RCC 7860 (cell line): ENCODE measurements at regions not wholly inside any gene's neighbourhood (a gene's known extent, or its start where the extent isn't known, plus 50 kb on each side); places are given as distances from the start of the nearest gene placed in this dataset.

ENCODE experiments used
- DNase-seq: peaks from one replicate; pipeline ENCODE4 v3.0.0-alpha.2; 2015; ENCODE audit warnings: low spot score
- FAIRE-seq: peaks from 2 replicates; lab custom pipeline; 2012; peaks lifted over from hg19 to GRCh38; lab: Jason Lieb, UNC

DNA sequence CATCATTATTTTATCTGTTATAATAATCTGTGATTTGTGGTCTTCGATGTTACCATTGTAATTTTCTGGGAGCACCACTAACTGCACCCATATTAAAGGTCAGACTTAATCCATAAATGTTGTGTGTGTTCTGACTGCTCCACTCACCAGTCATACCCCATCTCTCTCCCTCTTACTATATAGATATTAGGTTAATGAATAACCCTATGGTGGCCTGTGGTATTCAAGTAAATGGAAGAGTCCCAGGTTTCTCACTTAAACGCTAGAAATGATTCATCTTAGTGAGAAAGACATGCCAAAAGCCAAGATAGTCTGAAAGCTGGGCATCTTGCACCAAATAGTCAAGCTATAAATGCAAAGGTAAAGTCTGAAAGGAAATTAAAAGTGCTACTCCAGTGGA, 1358.5 kb downstream of the ROBO2 start:
- FAIRE-seq (peak; percentile 97), DNase-seq (peak; percentile 82)

DNA sequence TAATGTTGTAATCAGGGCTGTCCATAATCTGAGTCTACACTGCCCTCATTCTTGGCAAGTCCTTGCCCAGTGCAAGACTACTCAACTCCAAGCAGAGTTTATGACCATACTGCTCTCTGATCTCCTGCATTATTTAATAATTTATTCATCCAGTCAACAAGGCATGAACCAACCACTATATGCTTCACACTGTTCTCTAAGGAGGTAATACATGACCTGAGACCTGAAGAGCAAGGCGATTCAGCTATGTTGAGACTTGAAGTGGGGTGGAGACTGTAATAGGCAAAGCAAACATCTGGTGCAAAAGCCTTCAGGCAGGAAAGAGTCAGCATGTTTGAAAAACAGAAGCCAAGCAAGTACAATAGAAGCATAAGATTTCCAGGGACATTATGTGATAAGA, 1362.8 kb downstream of the ROBO2 start:
- no peak for FAIRE-seq
- DNase-seq: no peak

DNA sequence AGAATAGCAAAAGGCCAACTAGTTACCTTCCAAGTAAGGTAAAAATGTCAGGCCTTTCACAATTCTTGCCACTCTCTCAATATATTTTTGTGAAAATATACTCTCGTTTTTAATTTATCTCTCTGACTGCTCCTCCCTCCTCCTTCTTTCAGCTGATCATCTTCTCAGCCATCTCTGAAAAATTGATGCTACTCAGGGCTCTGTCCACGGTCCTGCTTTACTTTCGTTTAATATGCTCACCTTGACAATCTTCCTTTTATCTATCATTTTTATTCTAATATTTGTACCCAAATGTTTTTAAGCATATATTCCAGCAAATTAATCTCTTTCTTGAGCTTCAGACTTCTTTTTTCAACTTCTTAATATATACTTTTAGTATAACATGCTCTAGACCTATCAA, 1362.1 kb downstream of the ROBO1 start:
- no peak for DNase-seq
- FAIRE-seq: no peak

DNA sequence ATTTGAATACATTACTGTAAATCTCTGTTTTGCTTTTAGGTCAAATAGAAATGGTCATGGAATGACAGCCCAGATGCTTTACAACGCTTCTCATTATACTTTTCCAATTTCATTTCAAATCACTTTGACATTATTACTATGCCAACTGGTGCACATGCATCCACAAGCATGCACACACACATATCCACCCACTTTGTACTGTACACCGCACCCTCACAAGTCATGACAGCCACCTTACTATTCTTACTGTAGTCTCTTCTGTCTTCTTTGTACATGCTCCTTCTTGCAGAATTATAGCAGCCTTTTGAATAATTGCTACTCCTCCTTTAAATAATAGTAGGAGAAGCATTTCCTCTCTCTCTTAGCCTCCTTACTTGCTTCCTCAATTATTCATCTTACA, 1361.4 kb downstream of the ROBO1 start:
- DNase-seq (no peak), FAIRE-seq (no peak)

DNA sequence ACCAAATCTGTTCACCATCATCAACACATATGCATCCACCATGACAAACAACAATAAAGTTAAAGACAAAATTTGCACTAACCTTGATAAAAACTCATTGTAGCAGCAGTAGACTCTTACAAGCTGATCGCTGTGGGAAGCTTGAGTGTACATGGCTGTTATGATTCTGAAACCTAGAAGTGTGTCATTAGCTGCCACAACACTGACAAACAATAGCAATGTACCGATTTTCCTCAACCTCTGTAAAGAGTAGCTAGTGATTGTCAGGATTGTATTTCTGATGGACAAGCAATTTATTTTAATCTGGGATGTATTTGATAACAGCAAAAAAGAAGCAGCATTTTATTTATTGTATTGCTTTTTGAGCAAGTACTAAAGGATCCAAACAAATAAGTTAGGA, 1357.7 kb downstream of the ROBO1 start:
- FAIRE-seq (no peak), DNase-seq (no peak)

DNA sequence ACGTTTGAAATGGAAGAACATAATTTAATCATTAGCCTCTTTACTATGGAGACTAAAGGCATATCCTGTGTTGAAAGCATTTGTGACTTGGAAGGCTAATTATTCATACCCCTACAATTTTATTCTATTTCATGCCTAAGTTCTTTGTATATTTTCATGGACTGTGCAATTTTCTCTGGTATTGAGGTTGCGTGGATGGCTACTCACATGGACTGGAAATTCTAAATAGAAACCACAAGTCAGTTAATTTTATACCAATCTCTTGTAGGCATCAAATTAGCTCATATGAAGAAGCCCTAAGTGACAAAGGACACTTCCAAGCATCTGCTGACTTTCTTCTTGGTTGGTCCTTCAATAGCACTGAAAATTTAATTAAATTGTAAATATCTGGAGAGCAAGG, 1353.5 kb downstream of the ROBO1 start:
- FAIRE-seq (peak; percentile 97), DNase-seq (peak; percentile 69)

DNA sequence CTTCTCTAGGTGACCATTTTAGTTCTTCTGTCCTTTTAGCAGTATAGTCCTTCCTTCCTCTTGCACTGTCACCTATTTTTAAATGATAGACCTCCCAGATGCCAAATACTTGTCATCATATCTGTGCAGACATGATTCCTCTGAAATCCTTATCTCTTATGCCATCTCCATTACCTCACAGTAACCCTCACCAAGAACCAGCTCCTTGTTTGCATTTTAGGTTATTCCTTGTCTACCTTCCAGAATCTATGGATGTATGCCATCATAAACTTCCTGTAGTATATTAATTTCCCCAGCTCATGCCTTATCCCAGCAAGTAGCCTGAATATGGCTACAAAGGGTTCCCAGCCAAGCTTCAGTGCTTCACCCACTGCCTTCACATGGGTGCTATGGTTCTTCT, 1347.2 kb downstream of the ROBO1 start:
- FAIRE-seq: no peak

DNA sequence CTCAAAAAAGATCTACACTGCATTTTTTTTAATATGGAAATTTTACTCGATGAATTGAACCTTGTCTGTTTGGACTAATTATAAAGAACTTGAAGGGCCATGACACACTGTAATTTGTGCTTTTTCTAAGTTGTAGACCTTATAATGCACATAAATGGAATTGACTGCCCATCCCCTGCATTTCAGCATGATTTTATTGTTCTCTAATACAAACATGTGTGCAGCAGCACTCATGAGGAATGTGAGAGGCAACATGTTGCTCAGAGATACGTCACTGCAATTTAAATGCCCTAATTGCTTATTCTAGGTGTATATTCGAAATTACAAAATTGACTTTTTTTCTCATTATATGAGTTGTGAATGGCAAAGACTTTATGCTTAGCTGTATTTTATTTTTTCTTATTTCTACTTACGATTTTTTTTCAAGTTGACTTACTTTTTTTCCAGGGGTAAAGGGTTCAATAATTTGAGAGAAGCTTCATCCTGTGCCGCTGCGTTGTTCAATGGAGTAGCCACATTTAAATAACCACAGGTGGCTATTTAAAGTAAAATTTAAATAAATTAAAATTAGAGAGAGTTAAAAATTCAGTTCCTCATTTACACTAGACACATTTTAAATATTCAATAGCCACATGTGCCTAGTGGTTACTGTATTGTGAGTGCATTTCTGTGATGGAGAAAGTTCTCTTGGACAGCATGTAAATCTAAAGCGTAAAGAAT, 1346.4 kb downstream of the ROBO1 start:
- DNase-seq (no peak), FAIRE-seq (no peak)

More for the DNA sequence above, 1347.2 kb downstream of the ROBO1 start:
- no peak for DNase-seq

DNA sequence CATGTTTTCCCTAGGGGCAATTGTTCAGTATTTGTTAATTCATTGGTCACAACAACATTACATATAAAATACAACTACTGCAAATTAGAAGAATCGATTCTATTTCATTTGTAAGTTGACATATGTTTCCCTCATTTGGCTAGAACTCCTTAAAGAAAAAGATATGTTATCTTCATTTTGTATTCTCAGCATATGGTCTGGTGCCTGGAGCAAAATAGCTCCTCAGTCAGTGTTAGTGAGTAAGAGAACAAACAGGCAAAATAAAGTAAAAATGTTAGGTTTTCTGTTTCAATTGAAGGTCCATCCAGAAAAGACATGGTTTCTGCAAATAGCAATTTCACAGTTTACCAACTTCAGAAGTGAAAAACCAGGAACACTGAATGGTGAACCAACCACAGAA, 1343.1 kb downstream of the ROBO1 start:
- DNase-seq: no peak
- no peak for FAIRE-seq

DNA sequence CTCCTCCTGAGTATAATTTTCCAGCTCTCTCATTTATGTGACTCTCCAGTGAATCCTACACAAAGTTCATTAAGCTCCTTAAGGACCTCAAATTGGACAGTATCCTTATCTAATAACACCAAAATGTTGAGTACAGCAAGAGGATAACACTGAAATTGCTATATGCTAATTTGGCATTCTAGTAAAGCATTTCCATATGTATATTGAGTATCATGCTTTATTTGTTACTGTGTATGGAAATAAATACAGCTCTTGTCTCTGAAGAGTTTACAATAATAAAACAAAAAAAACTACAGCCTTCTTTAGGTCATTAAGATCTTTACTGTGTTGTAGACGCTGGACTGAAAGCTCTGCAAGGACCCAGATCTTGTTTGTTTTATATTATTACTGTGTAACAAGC, 1341.3 kb downstream of the ROBO1 start:
- FAIRE-seq: no peak
- DNase-seq: no peak

DNA sequence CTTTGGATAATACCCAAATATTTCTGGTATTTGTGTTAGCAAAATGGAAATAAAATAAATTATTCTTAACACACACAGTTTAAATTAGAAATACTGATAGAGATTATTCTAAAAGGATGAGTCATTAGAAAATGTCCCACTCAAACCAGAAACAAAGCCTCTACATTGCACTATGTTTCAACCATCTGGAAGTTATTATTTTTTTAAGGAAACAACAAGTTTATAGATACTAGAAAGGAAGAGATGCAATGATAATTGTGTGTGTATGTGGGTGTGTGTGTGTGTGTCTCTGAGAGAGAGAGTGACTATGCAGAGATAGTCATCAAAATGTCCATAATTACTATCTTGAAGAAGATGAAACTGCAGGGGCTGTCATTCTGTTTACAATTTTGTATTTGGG, 1340.5 kb downstream of the ROBO1 start:
- FAIRE-seq: no peak

DNA sequence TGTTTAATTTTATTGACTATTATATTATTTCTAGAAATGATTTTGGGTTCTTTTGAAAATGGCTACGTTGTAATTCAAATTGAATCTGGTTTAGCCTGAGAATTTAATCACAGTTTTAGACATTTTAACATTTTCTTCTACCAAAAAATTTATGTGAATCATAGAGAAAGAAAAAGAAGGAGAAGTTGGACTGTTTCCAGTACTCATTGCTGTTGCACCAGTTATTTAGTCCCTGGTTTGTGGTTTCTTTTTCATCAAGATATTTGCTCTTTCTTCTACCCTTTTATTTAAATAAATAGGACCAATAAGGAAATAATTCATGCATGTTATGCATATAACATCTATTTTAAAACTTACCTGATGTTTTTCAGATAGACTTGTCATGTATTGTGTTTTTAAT, 1337.1 kb downstream of the ROBO1 start:
- peak; percentile 40 for FAIRE-seq
- DNase-seq: no peak

More for the DNA sequence above, 1340.5 kb downstream of the ROBO1 start:
- no peak for DNase-seq

DNA sequence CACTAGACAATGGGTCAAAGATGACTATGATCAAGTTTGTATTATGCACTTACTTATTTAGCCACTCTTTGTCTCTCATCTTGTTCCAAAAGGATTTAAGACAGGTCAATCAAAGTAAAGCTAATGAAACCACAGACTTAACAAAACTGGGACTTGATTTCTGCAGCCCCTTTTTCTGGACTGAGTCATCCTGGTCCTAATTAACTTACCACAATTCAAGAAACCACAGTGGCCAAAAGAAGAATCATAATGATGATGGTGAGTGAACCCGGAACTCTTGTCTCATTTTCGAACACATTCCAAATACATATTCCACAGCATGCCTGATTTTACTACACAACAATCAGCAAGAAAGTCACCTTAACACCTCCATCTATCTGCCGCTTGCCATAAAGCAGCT, 1333.0 kb downstream of the ROBO1 start:
- FAIRE-seq (no peak), DNase-seq (no peak)

DNA sequence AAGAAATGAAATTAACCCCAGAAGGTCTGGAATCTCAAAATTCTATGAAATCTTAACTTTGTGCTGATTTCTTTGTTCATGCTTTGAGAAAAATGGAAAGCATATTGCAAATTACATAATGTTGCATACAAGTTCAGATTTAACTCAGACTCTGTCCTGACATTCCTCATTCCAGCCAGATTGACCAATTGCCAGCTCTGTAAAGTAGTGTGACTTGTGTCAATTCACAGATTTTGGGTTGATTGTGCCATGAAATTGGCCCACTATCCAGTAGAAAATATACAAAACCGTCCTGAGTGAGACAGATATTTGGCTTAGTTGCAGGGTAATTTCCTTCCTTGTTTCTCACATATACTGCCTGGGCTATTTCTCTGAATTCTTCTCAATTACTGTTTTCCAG, 1312.6 kb downstream of the ROBO1 start:
- DNase-seq: no peak
- FAIRE-seq: no peak

DNA sequence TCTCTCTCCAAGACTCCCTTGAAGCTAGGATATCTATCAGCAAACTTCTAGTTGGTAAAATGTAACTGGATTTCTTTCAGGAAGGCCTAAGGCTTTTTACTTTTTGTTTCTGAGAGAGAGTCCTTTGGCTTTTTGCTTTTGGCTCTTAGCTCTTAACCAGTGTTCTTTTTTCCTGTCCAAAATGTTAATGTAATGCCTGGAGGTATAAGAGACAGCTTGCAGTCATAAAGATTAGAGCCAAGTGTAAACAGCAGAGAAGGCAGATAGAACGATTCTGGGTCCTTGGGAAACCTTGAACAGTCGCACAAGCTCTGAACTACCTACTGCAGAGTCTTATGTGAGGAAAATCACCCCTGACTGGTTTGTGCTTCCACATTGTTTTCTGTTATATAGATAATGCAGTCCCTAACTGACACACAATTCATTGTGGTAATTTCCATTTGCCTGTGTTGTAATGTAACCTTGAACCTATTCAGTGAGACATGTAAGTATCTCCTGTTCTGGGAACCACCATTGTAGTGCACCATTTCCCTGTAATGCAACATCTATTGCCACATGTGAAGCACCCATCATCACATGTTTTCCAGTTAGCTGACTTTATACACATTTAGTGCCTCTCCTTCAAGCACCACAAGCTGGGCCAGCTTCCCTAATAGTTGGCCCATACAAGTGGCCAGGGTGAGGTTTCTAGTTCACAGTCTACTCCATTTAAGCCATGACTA, 1311.9 kb downstream of the ROBO1 start:
- no peak for FAIRE-seq

DNA sequence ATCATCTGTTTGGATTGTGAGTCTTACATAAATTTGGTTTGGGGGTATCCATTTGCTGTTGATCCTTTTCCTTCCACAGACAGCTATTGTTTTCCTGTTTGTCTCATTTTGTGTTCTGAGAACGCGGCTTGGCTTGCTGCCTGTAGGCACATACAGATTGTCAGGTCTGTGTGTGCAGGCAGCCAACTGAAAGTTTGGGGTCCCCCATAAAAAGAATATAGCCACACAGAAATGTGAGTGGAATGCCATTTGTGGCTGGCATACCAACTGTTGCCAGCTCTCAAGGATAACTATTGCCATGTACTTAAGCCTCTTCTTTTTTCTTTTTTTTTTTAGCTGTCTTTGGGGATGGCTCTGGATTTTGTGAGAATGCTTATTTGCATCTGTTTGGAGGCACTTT, 1308.0 kb downstream of the ROBO1 start:
- no peak for DNase-seq
- FAIRE-seq: no peak

More for the DNA sequence above, 1311.9 kb downstream of the ROBO1 start:
- DNase-seq: no peak

DNA sequence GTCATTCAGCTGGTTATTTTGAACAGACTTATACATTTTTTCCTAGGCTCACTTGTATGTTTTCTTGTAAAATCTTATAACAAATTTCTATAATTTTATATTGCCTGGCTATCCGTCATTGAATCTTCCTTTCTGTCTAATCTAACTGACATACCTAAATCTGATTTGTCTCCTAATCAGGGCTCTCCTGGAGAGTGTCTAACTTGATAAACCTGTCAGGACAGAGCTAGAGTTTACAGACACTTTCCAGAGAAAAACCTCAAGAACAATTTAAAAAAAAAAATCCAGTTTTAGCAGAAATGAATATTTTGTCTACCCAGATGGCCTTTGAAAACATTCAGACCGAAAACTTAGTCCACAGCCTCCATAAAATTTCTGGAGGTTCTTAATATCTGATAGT, 1305.8 kb downstream of the ROBO1 start:
- FAIRE-seq: no peak

DNA sequence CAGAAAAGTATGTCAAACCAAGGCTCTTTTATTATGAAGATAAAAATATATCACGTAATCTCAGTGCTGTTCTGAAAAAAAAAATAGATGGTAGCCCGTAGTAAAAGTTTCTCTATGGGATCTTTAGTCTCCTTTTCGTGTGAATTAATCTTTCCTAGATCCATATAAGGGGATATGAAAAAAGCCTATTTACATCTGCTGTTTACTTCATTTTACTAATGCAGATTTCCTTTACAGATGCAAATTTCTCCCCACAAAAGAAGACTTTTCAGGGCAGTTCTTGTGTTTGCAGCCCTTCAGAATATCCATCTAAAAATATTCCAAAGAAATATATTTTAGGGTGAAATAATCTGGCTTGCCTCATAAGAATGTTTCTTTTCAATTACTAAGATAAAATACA, 1291.7 kb downstream of the ROBO1 start:
- no peak for FAIRE-seq
- DNase-seq: no peak

More for the DNA sequence above, 1305.8 kb downstream of the ROBO1 start:
- DNase-seq: no peak

DNA sequence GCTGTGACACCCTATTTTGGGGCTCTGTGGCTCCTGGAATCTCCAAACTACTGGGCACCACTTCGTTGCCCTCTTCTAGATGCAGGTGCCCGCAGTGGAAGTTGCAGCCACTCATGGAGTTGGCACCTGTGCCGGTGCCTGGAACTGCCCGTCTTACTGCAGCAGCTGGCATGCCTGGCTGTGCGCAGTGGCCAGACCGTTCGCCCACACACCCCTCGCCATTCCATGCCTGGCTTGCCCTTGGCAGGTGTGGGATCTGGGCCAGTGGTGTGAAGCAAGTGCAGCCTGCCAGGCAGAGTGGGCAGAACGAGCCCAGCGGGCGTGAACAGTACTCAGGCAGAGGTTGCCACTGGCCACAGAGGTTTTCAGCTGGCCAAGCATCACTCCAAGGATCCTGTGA, 1286.7 kb downstream of the ROBO1 start:
- DNase-seq (no peak), FAIRE-seq (no peak)

DNA sequence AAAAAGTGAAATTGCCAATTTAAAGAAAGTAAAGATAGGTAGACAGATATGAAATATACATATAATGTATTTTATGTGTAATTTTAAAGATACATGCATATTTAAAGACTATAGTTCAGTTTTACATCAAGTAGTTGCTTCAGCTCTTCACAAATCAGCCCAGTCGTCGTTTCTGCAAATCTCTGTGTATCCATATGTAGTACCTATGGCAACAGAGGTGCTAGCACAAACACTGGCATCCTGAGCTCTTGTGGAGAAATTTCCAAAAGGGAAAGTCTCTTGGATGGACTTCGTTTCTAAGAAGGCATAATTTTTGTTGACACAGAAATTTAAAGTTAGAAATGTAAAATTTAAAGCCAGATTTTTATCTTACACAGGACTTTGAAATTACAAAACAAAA, 1284.7 kb downstream of the ROBO1 start:
- no peak for DNase-seq
- FAIRE-seq: no peak

DNA sequence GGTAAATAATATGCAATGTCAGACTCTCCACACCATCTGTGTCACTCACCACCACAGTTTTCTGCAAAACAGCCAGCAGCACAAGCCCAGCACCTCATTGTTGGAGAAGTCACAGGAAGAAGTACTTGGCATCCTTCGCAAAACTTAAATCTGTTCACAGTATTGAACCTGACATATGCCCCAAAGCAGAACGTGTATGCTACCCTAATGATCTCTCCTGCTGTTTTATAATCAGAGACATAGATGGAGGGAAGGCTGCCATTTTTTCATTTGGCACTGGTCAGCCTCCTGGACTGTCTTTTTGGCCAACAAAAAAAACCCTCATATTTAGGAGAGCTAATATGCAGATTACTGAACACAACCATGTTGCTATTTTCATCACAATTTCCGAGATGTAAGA, 1272.9 kb downstream of the ROBO1 start:
- FAIRE-seq (no peak), DNase-seq (no peak)

DNA sequence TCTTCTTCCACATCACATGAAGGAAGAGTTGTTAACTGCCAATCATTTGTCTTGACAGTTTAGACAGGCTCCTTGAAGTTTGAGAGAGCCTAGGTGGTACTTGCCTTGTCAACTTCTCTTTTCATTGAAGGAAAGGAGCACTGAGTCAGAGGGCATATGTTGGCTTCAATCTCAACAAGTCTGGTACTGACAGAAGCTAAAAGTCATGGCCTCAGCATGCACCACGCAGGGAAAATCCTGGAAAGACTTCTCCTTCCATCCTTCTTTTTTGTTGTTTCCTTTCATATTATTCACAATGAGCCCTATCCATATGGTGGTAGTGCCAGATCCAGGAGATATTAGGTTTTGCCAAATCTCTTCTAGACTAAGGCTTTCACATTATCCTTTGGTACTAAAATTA, 1272.5 kb downstream of the ROBO1 start:
- FAIRE-seq: no peak

DNA sequence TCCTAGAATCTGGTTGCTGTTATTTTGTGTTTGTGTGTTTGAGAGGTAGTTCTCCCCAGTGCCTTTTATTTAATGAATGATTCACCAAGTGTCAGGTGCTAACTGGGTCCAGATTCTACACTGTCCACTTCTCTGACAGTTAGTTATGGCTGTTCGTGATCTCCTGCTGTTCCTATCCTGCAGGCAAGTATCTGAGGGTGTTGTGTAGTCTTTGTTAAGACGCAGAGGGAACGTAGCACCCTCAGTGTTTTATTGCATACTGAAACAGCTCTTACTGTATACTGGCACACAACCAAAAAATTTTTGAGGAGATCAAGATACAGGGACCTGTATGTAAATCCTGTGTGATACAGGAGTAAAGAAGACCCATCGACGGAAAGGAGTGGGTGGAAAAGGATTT, 1271.3 kb downstream of the ROBO1 start:
- DNase-seq: no peak

More for the DNA sequence above, 1272.5 kb downstream of the ROBO1 start:
- DNase-seq: no peak

More for the DNA sequence above, 1271.3 kb downstream of the ROBO1 start:
- no peak for FAIRE-seq
